Thyroid gland (tissue), 4 donors: ENCODE measurements at regions not wholly inside any gene's neighbourhood (a gene's known extent, or its start where the extent isn't known, plus 50 kb on each side); places are given as distances from the start of the nearest gene placed in this dataset.

Source experiments
- DNase-seq, 2 donors: peaks; one replicate each; pipeline ENCODE4 v3.0.0-alpha.2; 2019
- H3K27ac ChIP-seq, 3 donors: fragments of 200-600 bp; sonication (generic); 1 replicate in 2 of 3; 2 replicates in 1 of 3; pipeline ENCODE4 v1.5.1; 2016 to 2019; ENCODE audit warnings: mild to moderate bottlenecking in 1 of 3, moderate library complexity in 1 of 3
- H3K27me3 ChIP-seq: fragments of 200-600 bp; sonication (generic); one replicate; pipeline ENCODE4 v1.5.1; 2019
- H3K36me3 ChIP-seq, 2 donors: fragments of 200-600 bp; sonication (generic); one replicate each; pipeline ENCODE4 v1.5.1; 2016 to 2019
- H3K4me1 ChIP-seq, 2 donors: fragments of 200-600 bp; sonication (generic); one replicate each; pipeline ENCODE4 v1.5.1; 2017 to 2019
- H3K4me3 ChIP-seq, 3 donors: fragments of 200-600 bp; sonication (generic); replicated peaks in 1 of 3; 1 replicate in 2 of 3; 2 replicates in 1 of 3; pipeline ENCODE4 v1.5.1; 2016; ENCODE audit warnings: mild to moderate bottlenecking in 1 of 3
- H3K9me3 ChIP-seq: fragments of 200-600 bp; sonication (generic); one replicate; pipeline ENCODE4 v1.5.1; 2017
- POLR2A ChIP-seq, 2 donors: fragments of 450-650 bp; IDR thresholded peaks; one replicate each; pipeline ENCODE4 v1.6.1; 2017; ENCODE audit warnings: antibody characterized with exemption in 2 of 2, mild to moderate bottlenecking in 2 of 2, moderate library complexity in 1 of 2
- WGBS, 2 donors: methylation state at CpG; one replicate each; pipeline ENCODE4 v1.1.5; 2017; 5-methylcytosine and 5-hydroxymethylcytosine counted together
- intact Hi-C: fragments of 100-400 bp; cut with DNase I; formaldehyde crosslinking; loops from one replicate; pipeline ENCODE4 v1.15.1; 2023
- TF ChIP-seq, protein P1 (sequence below), 6 experiments: fragments of 200-600 bp in 3 of 6; fragments of 450-650 bp in 3 of 6; sonication (generic) in 3 of 6; IDR thresholded peaks; one replicate each; pipeline ENCODE4 v1.5.1; 2016 to 2019; ENCODE audit warnings: antibody characterized with exemption in 6 of 6, mild to moderate bottlenecking in 2 of 6, inconsistent platforms in 1 of 6, moderate library complexity in 1 of 6

DNA sequence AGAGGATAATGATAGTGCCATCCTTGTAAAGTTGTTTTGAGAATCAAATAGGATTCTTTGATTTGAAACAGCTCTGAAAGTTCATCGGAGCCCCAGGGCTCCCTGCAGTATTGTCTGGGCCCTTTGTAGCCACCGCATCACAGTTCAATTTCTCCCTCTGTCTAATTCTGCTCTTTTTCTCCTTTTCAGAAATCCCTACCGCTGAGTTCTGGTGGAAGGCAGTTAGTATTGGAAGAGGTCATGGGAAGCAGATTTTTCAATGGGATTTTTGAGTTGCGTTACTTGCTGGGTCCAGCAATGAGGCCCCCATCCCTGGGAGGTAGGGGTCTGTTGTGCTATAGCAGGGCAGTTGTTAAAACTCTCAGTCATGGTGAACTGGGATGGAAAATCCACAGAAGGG is 101.0 kb upstream of the DISP3 start:
- no peaks in the 10 kb centered on the region for H3K9me3 ChIP-seq
- H3K4me1 ChIP-seq = no peaks in the 10 kb centered on the region
- no peaks in the 10 kb centered on the region for H3K36me3 ChIP-seq
- H3K27ac ChIP-seq = no peak overlapping the region
- no peak for TF ChIP-seq POLR2A (IDR thresholded peaks at IDR 0.05)
- TF ChIP-seq, protein P1, sequence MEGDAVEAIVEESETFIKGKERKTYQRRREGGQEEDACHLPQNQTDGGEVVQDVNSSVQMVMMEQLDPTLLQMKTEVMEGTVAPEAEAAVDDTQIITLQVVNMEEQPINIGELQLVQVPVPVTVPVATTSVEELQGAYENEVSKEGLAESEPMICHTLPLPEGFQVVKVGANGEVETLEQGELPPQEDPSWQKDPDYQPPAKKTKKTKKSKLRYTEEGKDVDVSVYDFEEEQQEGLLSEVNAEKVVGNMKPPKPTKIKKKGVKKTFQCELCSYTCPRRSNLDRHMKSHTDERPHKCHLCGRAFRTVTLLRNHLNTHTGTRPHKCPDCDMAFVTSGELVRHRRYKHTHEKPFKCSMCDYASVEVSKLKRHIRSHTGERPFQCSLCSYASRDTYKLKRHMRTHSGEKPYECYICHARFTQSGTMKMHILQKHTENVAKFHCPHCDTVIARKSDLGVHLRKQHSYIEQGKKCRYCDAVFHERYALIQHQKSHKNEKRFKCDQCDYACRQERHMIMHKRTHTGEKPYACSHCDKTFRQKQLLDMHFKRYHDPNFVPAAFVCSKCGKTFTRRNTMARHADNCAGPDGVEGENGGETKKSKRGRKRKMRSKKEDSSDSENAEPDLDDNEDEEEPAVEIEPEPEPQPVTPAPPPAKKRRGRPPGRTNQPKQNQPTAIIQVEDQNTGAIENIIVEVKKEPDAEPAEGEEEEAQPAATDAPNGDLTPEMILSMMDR (IDR thresholded peaks at IDR 0.05) = no peak
- no peak for DNase-seq
- no peaks in the 10 kb centered on the region for H3K27me3 ChIP-seq
- 79 to 94% methylated on average over 4 of the region's 4 CpGs for WGBS, 2 donors
- no peak overlapping the region for H3K4me3 ChIP-seq
- intact Hi-C loops = no loop called here

DNA sequence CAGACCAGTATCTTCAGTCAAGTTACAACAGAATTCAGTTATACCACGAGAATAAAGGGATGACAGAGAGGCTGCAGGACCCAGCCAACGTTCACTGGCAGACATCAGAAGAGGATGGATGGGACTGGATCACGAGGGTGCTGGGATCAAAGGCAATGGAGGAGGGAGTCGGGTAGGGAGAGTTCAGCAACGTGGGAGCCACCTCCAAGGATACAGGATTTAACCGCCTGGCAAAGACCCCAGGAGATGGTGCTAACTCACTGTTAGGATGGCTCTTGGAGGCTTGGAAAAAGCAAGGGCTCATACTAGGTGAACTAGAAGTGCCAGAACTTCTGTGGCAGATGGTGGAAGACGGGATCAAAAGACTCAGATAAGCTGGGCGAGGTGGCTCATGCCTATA is 99.1 kb upstream of the DISP3 start:
- 43 to 47% methylated on average over 8 of the region's 8 CpGs for WGBS, 2 donors
- TF ChIP-seq, protein P1 (IDR thresholded peaks at IDR 0.05) = no peak
- DNase-seq = no peak
- Histone ChIP-seq H3K9me3 (no peaks in the 10 kb centered on the region), H3K27ac (no peak overlapping the region), H3K4me3 (no peak overlapping the region), H3K4me1 (no peaks in the 10 kb centered on the region), H3K36me3 (no peaks in the 10 kb centered on the region), H3K27me3 (no peaks in the 10 kb centered on the region)
- intact Hi-C loops = no loop called here

DNA sequence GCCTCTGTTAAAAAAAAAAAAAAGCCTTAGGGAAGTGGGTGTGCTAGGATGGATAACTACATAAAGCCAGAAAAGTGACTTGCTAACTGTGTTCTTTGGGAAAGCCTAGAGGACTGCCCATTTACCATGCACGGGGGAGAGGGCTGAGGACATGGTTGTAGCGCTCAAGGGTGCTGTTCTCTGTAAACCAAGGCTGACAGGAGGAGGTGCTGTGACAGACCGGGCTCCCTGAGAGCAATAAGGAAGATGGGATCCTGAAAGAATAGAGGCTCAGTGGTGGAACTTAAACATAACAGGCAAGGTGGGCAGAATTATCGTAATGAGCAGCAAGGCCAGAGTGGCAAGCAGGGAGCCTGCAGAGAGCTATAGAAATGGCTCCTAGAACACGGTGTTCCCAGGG is 98.5 kb upstream of the DISP3 start:
- H3K4me3 ChIP-seq = no peak overlapping the region
- no peaks in the 10 kb centered on the region for H3K36me3 ChIP-seq
- H3K4me1 ChIP-seq = no peaks in the 10 kb centered on the region
- H3K9me3 ChIP-seq = no peaks in the 10 kb centered on the region
- no peak for DNase-seq
- WGBS, 2 donors = 64 to 66% methylated on average over 5 of the region's 5 CpGs
- intact Hi-C loops = no loop called here
- H3K27me3 ChIP-seq = no peaks in the 10 kb centered on the region
- TF ChIP-seq, protein P1 (IDR thresholded peaks at IDR 0.05) = no peak
- TF ChIP-seq POLR2A (IDR thresholded peaks at IDR 0.05) = no peak
- H3K27ac ChIP-seq = no peak overlapping the region

DNA sequence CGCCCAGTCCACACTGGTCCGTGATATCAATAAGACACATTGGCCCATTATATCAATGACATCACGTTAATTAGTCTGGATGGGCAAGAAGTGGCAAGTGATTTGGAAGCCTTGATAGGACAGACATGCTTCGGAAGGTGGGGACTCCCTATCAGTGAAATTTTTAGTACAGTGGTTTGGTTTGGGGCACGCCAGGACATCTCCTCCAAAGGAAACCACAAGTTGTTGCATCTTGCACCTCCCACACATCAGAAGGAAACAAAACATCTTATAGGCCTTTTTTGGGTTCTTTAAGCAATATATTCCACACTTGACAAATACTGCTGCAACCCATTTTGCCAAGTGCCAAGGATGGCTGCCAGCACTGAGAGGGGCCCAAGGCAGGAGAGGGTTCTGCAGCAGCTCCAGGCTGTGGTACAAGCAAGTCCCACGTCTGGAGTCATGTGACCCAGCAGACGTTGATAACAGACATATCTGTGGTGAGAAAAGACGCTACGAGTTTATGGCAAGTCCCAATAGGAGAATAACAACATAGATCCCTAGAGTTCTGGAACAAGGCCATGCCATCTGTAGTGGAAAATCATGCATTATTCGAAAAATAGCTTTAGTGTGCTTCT is 95.3 kb upstream of the DISP3 start:
- H3K4me3 ChIP-seq = no peak overlapping the region
- no peak overlapping the region for H3K27ac ChIP-seq
- no peaks in the 10 kb centered on the region for H3K36me3 ChIP-seq
- H3K4me1 ChIP-seq = no peaks in the 10 kb centered on the region
- H3K27me3 ChIP-seq = no peaks in the 10 kb centered on the region
- intact Hi-C loops = no loop called here
- no peak for DNase-seq
- H3K9me3 ChIP-seq = no peaks in the 10 kb centered on the region
- 72 to 79% methylated on average over 10 of the region's 10 CpGs for WGBS, 2 donors
- TF ChIP-seq POLR2A (IDR thresholded peaks at IDR 0.05) = no peak
- TF ChIP-seq, protein P1 (IDR thresholded peaks at IDR 0.05) = no peak

DNA sequence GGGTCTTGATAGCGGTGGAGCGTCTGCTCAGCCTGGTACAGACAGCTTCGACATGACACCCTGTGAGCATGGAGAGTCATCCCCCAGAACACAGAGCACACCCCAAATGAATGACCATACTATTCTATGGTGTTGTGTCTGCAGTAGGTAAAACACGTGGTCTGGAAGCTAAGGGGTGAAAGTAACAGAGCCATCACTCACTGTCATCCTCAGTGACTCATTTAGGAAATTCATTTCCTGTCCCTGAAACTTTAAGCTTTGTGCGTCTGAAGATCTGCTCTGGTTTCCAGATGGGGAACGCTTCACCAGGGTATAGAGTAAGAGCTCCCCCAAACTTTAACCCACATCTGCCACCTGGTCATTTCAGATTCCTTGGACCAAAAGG is 94.8 kb upstream of the DISP3 start:
- no peak overlapping the region for H3K4me3 ChIP-seq
- 64 to 79% methylated on average over 6 of the region's 6 CpGs for WGBS, 2 donors
- intact Hi-C loops = no loop called here
- no peaks in the 10 kb centered on the region for H3K9me3 ChIP-seq
- H3K27ac ChIP-seq = no peak overlapping the region
- TF ChIP-seq, protein P1 (IDR thresholded peaks at IDR 0.05) = no peak
- TF ChIP-seq POLR2A (IDR thresholded peaks at IDR 0.05) = no peak
- H3K36me3 ChIP-seq = no peaks in the 10 kb centered on the region
- H3K4me1 ChIP-seq = no peaks in the 10 kb centered on the region
- no peaks in the 10 kb centered on the region for H3K27me3 ChIP-seq
- no peak for DNase-seq
